ENCODE measurements at regions not wholly inside any gene's neighbourhood (a gene's known extent, or its start where the extent isn't known, plus 50 kb on each side); places are given as distances from the start of the nearest gene placed in this dataset.

GRCh38 chr2:19732255-19732654 is 169.5 kb downstream of the TTC32 start:
- TF ChIP-seq POLR2A (IDR thresholded peaks at IDR 0.05) (no peak), CTCF (IDR thresholded peaks at IDR 0.05) (no peak)

All from adrenal gland (tissue), 5 donors.